DOHH2 (cell line): ENCODE measurements at regions not wholly inside any gene's neighbourhood (a gene's known extent, or its start where the extent isn't known, plus 50 kb on each side); places are given as distances from the start of the nearest gene placed in this dataset.

Experiments used
- H3F3A ChIP-seq: fragments of 200-600 bp; sonication (generic), shearing (Covaris generic); 2 replicates; pipeline ENCODE4 v1.6.0; 2016; ENCODE audit warnings: antibody characterized with exemption, mild to moderate bottlenecking; ENCODE audit not compliant: control insufficient read depth, insufficient read depth
- H3K27ac ChIP-seq: fragments of 200-600 bp; sonication (generic); 2 replicates; pipeline ENCODE4 v1.5.1; 2014; ENCODE audit warnings: low read depth, mild to moderate bottlenecking, low read length, moderate library complexity
- H3K27me3 ChIP-seq: fragments of 200-600 bp; sonication (generic); 2 replicates; pipeline ENCODE4 v1.6.1; 2014; ENCODE audit warnings: mild to moderate bottlenecking, low read length, mixed read lengths; ENCODE audit not compliant: control insufficient read depth
- H3K36me3 ChIP-seq: fragments of 200-600 bp; sonication (generic); 2 replicates; pipeline ENCODE4 v1.6.1; 2014; ENCODE audit warnings: mild to moderate bottlenecking, low read length, moderate library complexity, mixed read lengths; ENCODE audit not compliant: control insufficient read depth
- H3K4me1 ChIP-seq: fragments of 200-600 bp; sonication (generic); 2 replicates; pipeline ENCODE4 v1.6.1; 2014; ENCODE audit warnings: mild to moderate bottlenecking, low read length, mixed read lengths; ENCODE audit not compliant: control insufficient read depth
- H3K4me2 ChIP-seq: fragments of 200-600 bp; sonication (generic); 2 replicates; pipeline ENCODE4 v1.6.0; 2014; ENCODE audit warnings: mild to moderate bottlenecking, low read length, moderate library complexity
- H3K4me3 ChIP-seq: fragments of 200-600 bp; sonication (generic); 2 replicates; pipeline ENCODE4 v1.5.1; 2014; ENCODE audit warnings: mild to moderate bottlenecking, low read length, mixed read lengths
- H3K79me2 ChIP-seq: fragments of 200-600 bp; sonication (generic); 2 replicates; pipeline ENCODE4 v1.6.1; 2014; ENCODE audit warnings: mild to moderate bottlenecking, low read length, mixed read lengths; ENCODE audit not compliant: control insufficient read depth
- H3K9me2 ChIP-seq: fragments of 200-600 bp; sonication (generic); replicated peaks from 2 replicates; pipeline ENCODE4 v1.6.1; 2014; ENCODE audit warnings: mild to moderate bottlenecking, low read length, mixed read lengths; ENCODE audit not compliant: control insufficient read depth
- H3K9me3 ChIP-seq: fragments of 200-600 bp; sonication (generic); 2 replicates; pipeline ENCODE4 v1.6.1; 2014; ENCODE audit warnings: antibody characterized with exemption, low read length, mixed read lengths; ENCODE audit not compliant: control insufficient read depth, insufficient read depth
- H4K20me1 ChIP-seq: fragments of 200-600 bp; sonication (generic); 2 replicates; pipeline ENCODE4 v1.6.0; 2014; ENCODE audit warnings: low read depth, mild to moderate bottlenecking, antibody characterized with exemption, low read length, moderate library complexity; ENCODE audit not compliant: control insufficient read depth, insufficient read depth
- EZH2phosphoT487 ChIP-seq: fragments of 200-600 bp; sonication (generic); IDR thresholded peaks from 2 replicates; pipeline ENCODE4 v1.6.1; 2017; ENCODE audit warnings: borderline replicate concordance, mild to moderate bottlenecking, antibody characterized with exemption, low read length, moderate library complexity, mixed read lengths
- TF ChIP-seq, protein P1 (sequence below): fragments of 200-600 bp; sonication (generic); IDR thresholded peaks from one replicate; pipeline ENCODE4 v1.5.1; 2014; ENCODE audit warnings: antibody characterized with exemption, mild to moderate bottlenecking, low read depth, low read length; ENCODE audit not compliant: poor library complexity, severe bottlenecking

- Histone ChIP-seq H3K9me3 (no peaks in the 10 kb centered on the region), H3F3A (no peaks in the 10 kb centered on the region), H3K27me3 (no peaks in the 10 kb centered on the region), H3K27ac (no peak overlapping the region), H3K79me2 (no peaks in the 10 kb centered on the region), H4K20me1 (no peaks in the 10 kb centered on the region), H3K4me2 (no peak overlapping the region), H3K36me3 (no peaks in the 10 kb centered on the region), H3K4me3 (no peak overlapping the region), H3K4me1 (no peaks in the 10 kb centered on the region), H3K9me2 (no peaks in the 10 kb centered on the region)
- TF ChIP-seq, protein P1, sequence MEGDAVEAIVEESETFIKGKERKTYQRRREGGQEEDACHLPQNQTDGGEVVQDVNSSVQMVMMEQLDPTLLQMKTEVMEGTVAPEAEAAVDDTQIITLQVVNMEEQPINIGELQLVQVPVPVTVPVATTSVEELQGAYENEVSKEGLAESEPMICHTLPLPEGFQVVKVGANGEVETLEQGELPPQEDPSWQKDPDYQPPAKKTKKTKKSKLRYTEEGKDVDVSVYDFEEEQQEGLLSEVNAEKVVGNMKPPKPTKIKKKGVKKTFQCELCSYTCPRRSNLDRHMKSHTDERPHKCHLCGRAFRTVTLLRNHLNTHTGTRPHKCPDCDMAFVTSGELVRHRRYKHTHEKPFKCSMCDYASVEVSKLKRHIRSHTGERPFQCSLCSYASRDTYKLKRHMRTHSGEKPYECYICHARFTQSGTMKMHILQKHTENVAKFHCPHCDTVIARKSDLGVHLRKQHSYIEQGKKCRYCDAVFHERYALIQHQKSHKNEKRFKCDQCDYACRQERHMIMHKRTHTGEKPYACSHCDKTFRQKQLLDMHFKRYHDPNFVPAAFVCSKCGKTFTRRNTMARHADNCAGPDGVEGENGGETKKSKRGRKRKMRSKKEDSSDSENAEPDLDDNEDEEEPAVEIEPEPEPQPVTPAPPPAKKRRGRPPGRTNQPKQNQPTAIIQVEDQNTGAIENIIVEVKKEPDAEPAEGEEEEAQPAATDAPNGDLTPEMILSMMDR = no peak
- TF ChIP-seq EZH2phosphoT487 = no peak
Measured at GRCh38 chr12:39123580-39124253, 218.3 kb upstream of the CPNE8 start.

GRCh38 chr12:39122562-39123204 lies 217.3 kb upstream of the CPNE8 start:
- Histone ChIP-seq H3K4me3 (no peak overlapping the region), H3K27ac (no peak overlapping the region), H3K9me2 (no peaks in the 10 kb centered on the region), H3F3A (no peaks in the 10 kb centered on the region), H3K4me1 (no peaks in the 10 kb centered on the region), H4K20me1 (no peaks in the 10 kb centered on the region), H3K4me2 (no peak overlapping the region), H3K9me3 (no peaks in the 10 kb centered on the region), H3K79me2 (no peaks in the 10 kb centered on the region), H3K36me3 (no peaks in the 10 kb centered on the region), H3K27me3 (no peaks in the 10 kb centered on the region)
- TF ChIP-seq, protein P1 = no peak

DNA sequence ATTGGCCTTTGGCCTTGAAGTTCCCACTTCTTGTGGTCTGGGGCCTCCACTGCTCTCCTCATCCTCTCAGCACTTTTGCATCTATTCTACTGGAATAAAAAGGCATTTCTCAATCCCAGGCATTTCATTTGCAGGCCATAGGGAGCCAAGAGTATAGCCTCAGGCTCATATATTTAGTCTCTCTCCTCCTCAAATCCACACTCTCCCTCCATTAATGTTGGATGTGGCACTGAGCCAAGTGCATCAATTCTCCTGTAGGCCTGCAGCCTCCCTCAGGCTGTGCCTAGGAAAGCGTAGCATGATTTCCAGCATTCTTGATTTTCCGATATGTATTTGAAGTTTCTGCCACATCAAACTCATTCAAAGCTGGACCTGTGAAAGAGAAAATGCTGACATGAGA lies 211.5 kb upstream of the CPNE8 start:
- Histone ChIP-seq H3K4me2 (no peak overlapping the region), H3K79me2 (no peaks in the 10 kb centered on the region), H3K36me3 (no peaks in the 10 kb centered on the region), H3K4me3 (no peak overlapping the region), H3K9me3 (no peaks in the 10 kb centered on the region), H3K27ac (no peak overlapping the region), H3K4me1 (no peaks in the 10 kb centered on the region), H4K20me1 (no peaks in the 10 kb centered on the region), H3F3A (no peaks in the 10 kb centered on the region), H3K27me3 (no peaks in the 10 kb centered on the region), H3K9me2 (no peaks in the 10 kb centered on the region)
- TF ChIP-seq, protein P1 = no peak
- no peak for TF ChIP-seq EZH2phosphoT487
